GM04503 (cell line): ENCODE measurements at regions not wholly inside any gene's neighbourhood (a gene's known extent, or its start where the extent isn't known, plus 50 kb on each side); places are given as distances from the start of the nearest gene placed in this dataset.

ENCODE experiments used
- DNase-seq: peaks from one replicate; pipeline ENCODE4 v3.0.0-alpha.2; 2012; ENCODE audit warnings: low read depth

DNA sequence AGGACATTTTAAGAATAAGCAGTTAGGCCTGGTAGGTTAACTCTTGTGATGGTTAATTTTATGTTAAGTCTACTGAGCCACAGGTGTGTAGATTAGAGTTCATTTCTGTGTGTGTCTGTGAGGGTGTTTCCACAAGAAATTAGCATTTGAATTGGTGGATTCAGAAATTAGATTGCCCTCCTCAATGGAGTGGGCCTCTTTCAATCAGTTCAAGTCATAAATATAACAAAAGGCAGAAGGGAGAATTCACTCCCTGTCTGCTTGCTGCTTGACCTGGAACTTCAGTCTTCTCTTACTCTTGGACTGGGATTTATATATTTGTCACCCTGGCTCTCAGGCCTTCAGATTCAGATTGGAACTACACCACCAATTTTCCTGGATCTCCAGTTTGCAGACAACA, 55.3 kb upstream of the POM121L12 start:
- DNase-seq = no peak

DNA sequence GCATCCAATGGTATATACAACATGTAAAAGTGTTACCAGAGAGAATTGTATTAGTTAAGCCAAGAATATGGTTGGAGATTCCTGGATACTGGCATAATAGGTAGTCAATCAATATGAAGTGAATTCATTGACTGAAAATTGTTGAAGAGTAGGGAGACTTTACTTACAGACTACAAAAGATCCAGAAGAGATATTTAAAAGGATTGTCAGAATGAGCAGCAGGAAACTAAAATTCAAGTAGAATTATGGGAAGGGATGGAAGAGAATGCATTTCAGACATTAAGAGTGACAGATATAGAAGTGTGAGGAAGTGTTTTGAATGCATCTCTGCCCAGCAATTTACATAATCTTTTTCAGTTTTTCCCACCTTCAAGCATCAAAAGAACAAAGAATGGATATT, 62.3 kb upstream of the POM121L12 start:
- DNase-seq = no peak

DNA sequence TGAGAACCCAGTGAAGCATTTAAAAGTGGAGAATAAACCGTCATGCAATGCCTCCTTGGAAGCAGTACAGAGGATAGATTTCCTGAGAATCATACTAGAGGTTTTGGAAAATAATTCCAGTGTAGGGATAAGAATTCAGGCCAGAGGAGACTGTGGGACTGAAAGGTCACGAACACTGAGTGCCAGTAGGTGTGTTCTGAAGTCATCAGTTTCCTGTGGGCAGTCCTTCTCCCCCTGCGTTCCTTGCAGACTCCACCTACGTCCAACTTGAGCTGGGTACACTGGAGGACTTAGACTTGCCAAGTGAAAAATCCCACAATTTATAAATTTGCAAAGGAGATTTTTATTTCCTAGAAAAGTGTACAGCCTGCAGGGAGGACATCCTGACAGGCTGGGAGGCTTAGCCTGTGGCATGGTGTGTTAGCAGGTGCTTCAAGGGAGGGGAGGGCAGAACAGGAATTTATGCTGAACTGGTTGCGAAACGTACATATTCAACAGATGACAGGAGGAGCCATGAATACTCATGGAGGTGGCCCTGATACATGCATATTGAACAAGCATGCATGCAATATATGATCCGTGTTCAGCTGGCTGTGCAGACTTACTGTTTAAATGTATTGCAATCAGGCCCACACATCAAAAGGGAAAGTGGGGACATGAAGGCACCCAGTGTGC, 72.9 kb upstream of the POM121L12 start:
- no peak for DNase-seq

DNA sequence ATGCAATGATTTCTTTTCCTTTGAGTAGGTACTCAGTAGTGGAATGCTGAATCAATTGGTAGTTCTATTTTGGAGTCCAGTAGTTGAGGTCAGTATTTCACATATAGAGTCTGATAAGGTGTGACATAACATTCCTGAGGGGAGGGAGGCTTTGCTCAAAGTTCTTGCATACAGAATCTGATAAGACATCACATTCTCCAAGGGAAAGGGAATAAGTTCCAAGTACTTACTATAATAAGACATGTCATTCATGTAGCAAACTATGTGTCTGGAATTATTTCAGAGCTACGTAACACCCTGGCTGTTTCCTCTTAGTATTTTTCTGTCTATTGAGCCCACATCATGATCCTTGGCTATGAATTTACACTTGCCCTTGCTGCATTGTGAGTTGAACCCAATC, 74.3 kb upstream of the POM121L12 start:
- DNase-seq = no peak

GRCh38 chr7:52959878-52960660, 75.4 kb upstream of the POM121L12 start:
- DNase-seq = no peak

- DNase-seq = no peak
Observed at GRCh38 chr7:52959336-52959735, 76.1 kb upstream of the POM121L12 start.

- no peak for DNase-seq
Observed at GRCh38 chr7:52958621-52959140, 76.8 kb upstream of the POM121L12 start.

DNA sequence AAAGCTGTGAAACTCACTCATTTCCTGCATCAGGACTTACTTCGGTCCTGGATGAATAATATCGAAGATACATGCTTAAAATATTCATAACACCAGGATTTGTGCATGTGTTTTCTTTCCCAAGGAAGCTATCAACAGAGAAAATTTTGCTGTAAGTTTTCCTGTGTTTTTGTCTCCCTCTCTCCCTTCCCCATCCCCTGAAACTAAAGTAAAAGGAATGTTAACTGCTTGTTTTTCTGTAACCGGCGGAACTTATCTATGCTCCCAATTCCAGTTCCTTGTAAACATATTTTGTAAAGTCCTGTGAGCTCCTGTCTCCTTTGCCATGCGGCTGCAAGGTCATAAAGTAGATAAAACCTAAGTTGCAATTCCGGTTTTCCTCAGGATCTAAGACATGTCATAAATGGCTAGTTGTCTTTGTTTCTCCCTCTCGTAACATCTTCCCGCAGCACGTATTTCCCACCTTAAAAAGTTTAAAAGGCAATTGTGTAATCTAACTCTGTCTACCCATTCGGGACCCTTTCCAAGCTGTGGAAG, 79.0 kb upstream of the POM121L12 start:
- DNase-seq = no peak

GRCh38 chr7:52955522-52955921, 79.9 kb upstream of the POM121L12 start:
- DNase-seq = no peak

DNA sequence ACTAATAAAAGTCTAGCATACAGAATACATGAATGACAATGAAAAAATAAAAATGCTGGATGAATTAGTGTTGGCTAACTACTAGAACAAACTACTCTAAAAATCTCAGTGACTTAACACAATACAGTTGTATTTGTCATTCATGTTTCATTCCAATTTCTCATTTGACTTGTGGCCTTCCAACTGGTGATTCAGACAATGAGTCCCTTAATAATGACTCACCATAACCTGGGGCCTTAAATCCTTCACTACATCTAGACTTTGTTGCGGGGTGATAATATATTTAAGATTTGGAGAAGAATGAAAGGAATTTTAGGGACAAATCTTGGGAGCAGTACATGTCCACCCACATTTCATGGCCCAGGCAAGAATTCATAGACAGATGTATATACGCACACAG, 90.5 kb upstream of the POM121L12 start:
- DNase-seq = peak; percentile 0

DNA sequence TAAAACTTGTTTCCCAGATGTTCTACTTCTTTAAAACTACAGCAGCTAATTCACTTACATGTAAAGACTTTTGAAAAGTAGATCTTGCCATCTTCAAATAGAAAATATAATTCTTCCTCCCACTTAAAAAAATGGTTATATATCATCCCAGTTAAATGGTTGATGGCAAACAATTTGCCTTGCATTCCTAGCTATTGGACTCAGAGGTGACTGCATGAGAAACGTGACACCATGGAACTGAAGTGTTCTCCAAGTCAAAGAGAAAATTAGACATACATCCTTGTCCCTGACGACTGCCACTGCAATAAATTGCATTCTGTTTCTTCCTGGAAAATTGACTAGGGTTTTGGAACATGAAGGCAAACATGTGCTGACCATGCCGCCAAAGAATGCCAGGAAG, 95.0 kb upstream of the POM121L12 start:
- DNase-seq = no peak

- no peak for DNase-seq
Observed at GRCh38 chr7:52938455-52939133, 96.8 kb upstream of the POM121L12 start.

DNA sequence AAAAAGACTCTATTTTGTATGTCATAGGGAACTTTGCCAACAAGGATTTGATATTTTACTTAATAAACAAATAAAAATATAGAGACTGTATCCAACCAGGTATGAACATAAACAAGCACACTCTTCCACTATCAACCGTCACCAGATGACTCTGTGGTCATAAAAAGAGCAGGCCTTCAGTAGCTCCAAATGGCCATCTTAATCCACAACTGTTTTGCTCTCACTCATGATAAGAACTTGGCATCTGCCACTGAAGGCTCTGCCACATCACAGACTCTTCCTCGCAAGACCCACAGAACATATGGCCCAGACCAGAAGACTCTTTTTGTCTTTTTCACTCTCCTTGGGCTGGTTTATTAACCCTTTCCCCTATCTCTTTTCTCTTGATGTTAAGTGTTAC, 98.7 kb upstream of the POM121L12 start:
- DNase-seq = no peak

GRCh38 chr7:52928591-52928990, 106.8 kb upstream of the POM121L12 start:
- DNase-seq = no peak

DNA sequence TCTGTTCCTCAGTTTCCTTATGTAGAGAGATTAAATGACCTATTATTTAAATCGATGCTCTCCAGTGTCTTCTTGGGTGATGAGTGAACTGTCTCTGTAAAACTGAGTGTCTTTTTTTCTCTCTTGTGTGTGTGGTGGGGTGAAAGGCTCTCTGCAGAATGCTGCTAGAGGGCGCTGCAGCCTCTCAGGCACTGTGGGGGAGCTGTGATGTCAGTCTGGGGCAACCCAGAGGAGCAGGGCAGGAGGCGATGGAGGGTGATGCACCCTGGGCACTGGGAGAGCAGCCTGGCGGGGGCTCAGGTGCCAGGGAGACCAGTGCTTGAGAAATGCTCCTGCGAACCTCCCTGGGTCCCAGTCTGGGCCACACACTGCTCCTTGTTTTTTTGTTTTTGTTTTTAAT, 110.1 kb upstream of the POM121L12 start:
- no peak for DNase-seq

DNA sequence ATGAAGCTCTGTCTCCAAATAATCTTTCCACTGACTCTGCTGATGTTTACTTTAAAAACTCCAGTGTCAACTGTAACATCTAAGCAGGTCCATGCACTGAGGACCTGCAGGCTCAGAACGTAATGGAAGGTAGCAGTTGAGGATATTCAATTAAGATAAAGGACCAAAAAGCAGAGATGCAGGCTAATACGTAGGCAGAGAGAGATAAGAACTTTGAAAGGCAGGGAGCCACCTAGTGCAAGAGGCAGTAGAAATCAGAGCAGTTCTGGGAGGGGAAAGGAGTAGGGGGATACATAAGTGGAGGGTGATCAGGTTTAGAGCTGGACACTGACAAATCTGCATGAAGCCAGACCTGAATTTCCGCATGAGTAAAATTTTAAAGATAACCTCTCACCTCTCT, 114.5 kb upstream of the POM121L12 start:
- no peak for DNase-seq

- DNase-seq = no peak
Observed at GRCh38 chr7:52917982-52918578, 117.4 kb upstream of the POM121L12 start.

DNA sequence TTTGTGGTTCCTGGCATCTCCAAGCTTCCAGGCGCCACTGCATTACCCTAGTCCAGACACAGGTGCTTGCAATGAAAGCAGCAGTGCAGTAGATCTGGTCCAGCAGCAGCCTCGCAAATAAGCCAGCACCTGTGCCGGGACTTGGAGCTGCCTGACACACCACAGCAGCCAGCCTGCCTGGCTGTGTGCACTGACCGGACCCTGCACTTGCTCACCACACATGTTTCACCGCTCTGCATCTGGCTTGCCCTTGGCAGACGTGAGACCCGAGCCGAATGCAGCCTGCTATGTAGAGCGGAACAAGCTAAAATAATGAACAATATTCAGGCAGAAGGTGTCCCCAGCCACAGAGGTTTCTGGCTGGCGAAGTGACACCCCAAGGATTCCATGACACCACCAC, 123.6 kb upstream of the POM121L12 start:
- no peak for DNase-seq

DNA sequence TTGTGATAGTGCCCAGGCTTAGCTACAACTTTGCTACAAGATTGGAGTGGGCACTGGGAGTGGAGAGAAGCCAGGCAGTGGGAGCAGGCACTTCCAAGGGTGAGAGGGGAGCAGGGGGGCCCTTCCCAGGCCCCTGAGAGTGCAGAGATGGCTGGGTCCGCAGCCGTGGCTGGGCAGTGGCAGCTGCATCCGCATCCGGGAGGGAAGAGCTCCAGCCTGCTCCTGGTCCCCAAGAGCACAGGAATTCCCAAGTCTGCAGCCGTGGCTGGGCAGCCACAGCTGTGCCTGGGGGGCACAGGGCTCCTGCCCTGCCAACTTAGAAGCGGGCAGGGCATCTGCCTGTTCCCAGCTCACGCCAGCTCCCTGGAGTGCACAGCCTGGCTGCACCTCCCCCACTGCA, 124.1 kb upstream of the POM121L12 start:
- DNase-seq = no peak

DNA sequence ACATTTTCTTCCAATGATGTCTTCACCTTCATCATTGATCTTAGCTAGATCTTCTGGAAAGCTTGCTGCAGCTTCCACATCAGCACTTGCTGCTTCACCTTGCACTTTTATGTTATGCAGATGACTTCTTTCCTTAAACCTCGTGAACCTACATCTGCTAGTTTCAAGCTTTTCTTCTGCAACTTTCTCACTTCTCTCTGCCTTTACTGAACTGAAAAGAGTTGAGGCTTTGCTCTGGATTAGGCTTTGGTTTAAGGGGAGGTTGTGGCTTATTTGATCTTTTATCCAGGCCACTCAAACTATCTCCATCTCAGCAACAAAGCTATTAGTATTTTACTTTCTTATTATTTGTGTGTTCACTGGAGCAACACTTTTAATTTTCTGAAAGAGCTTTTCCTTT, 125.5 kb upstream of the POM121L12 start:
- DNase-seq = no peak

DNA sequence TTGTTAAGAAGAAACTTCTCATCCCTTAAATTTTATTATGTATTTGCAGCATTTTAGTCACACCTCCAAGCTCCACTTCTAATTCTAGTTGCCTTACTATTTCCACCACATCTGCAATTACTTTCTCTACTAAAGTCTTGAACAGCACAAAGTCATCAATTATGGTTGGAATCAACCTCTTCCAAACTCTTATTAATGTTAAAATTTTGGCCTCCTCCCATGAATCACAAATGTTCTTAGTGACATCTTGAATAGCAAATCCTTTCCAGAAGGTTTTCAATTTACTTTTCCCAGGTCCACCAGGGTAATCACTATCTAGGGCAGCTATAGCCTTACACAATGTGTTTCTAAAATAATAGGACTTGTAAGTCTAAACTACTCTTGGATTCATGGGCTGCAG, 126.3 kb upstream of the POM121L12 start:
- DNase-seq = no peak

GRCh38 chr7:52897713-52898112, 137.7 kb upstream of the POM121L12 start:
- DNase-seq = no peak
